Esophagus muscularis mucosa (tissue), 4 donors: ENCODE measurements at regions not wholly inside any gene's neighbourhood (a gene's known extent, or its start where the extent isn't known, plus 50 kb on each side); places are given as distances from the start of the nearest gene placed in this dataset.

Experiments used
- DNase-seq: peaks from one replicate; pipeline ENCODE4 v3.0.0-alpha.2; 2017; ENCODE audit errors: extremely low spot score
- H3K27ac ChIP-seq, 4 donors: fragments of 200-600 bp; sonication (generic); replicated peaks in 1 of 4; 1 replicate in 3 of 4; 2 replicates in 1 of 4; pipeline ENCODE4 v1.5.1; 2016 to 2019; ENCODE audit warnings: mild to moderate bottlenecking in 1 of 4
- H3K27me3 ChIP-seq, 4 donors: fragments of 200-600 bp; sonication (generic); one replicate each; pipeline versions ENCODE4 v1.5.1 to v1.6.0; 2016 to 2019
- H3K36me3 ChIP-seq, 4 donors: fragments of 200-600 bp; sonication (generic); one replicate each; pipeline ENCODE4 v1.5.1; 2016 to 2019
- H3K4me1 ChIP-seq, 4 donors: fragments of 200-600 bp; sonication (generic); one replicate each; pipeline ENCODE4 v1.5.1; 2016 to 2019
- H3K4me3 ChIP-seq, 4 donors: fragments of 200-600 bp; sonication (generic); 1 replicate in 2 of 4; 2 replicates in 2 of 4; pipeline ENCODE4 v1.5.1; 2016 to 2019; ENCODE audit warnings: mild to moderate bottlenecking in 4 of 4, moderate library complexity in 1 of 4
- H3K9me3 ChIP-seq, 4 donors: fragments of 200-600 bp; sonication (generic); 1 replicate in 3 of 4; 2 replicates in 1 of 4; pipeline ENCODE4 v1.5.1; 2016 to 2019
- CTCF ChIP-seq, 3 experiments: fragments of 200-600 bp in 2 of 3; fragments of 450-650 bp in 1 of 3; sonication (generic) in 2 of 3; IDR thresholded peaks; one replicate each; pipeline ENCODE4 v1.5.1; 2017 to 2019; ENCODE audit warnings: antibody characterized with exemption in 3 of 3, mild to moderate bottlenecking in 2 of 3, moderate library complexity in 1 of 3
- EP300 ChIP-seq: sonication (generic); formaldehyde crosslinking; IDR thresholded peaks from one replicate; pipeline ENCODE4 v1.6.1; 2017; ENCODE audit warnings: antibody characterized with exemption
- POLR2A ChIP-seq: fragments of 450-650 bp; IDR thresholded peaks from one replicate; pipeline ENCODE4 v1.6.1; 2017; ENCODE audit warnings: antibody characterized with exemption, moderate library complexity, mild to moderate bottlenecking, low read depth
- POLR2AphosphoS5 ChIP-seq, 2 donors: sonication (generic); formaldehyde crosslinking; IDR thresholded peaks; one replicate each; pipeline ENCODE4 v1.6.1; 2017; ENCODE audit warnings: antibody characterized with exemption in 2 of 2
- WGBS: methylation state at CpG from one replicate; pipeline ENCODE4 v1.1.5; 2018; 5-methylcytosine and 5-hydroxymethylcytosine counted together
- intact Hi-C: fragments of 100-400 bp; cut with DNase I; formaldehyde crosslinking; loops from one replicate; pipeline ENCODE4 v1.15.1; 2023

- DNase-seq, result no peak
- Histone ChIP-seq H3K27me3 (no peaks in the 10 kb centered on the region), H3K4me3 (no peak overlapping the region), H3K27ac (no peak overlapping the region), H3K9me3 (no peaks in the 10 kb centered on the region), H3K36me3 (no peaks in the 10 kb centered on the region), H3K4me1 (no peaks in the 10 kb centered on the region)
- TF ChIP-seq EP300 (no peak), POLR2AphosphoS5 (IDR thresholded peaks at IDR 0.05) (no peak), POLR2A (no peak), CTCF (IDR thresholded peaks at IDR 0.05) (no peak)
- intact Hi-C loops, result no loop called here
These were observed 194.2 kb upstream of the NT5E start for GRCh38 chr6:85255661-85256060.

- no peaks in the 10 kb centered on the region for H3K4me1 ChIP-seq
- no peaks in the 10 kb centered on the region for H3K27me3 ChIP-seq
- intact Hi-C loops, result no loop called here
- H3K9me3 ChIP-seq, result peaks cover 0 to 4% (median 0%) of the 10 kb centered on the region in 4 donors
- no peak for TF ChIP-seq EP300
- no peak for TF ChIP-seq POLR2A
- no peak overlapping the region for H3K27ac ChIP-seq
- no peaks in the 10 kb centered on the region for H3K36me3 ChIP-seq
- H3K4me3 ChIP-seq, result no peak overlapping the region
- DNase-seq, result no peak
- 25% methylated on average over 2 of the region's 2 CpGs for WGBS
These were observed 197.3 kb upstream of the NT5E start for GRCh38 chr6:85252552-85252951.

- no peak overlapping the region for H3K27ac ChIP-seq
- intact Hi-C loops, result no loop called here
- peaks cover 0 to 4% (median 0%) of the 10 kb centered on the region in 4 donors for H3K9me3 ChIP-seq
- no peak for DNase-seq
- H3K4me3 ChIP-seq, result no peak overlapping the region
- no peaks in the 10 kb centered on the region for H3K27me3 ChIP-seq
- H3K4me1 ChIP-seq, result no peaks in the 10 kb centered on the region
- no peaks in the 10 kb centered on the region for H3K36me3 ChIP-seq
- WGBS, result 64% methylated on average over 2 of the region's 2 CpGs
- TF ChIP-seq POLR2AphosphoS5 (IDR thresholded peaks at IDR 0.05), result no peak
- TF ChIP-seq CTCF (IDR thresholded peaks at IDR 0.05), result no peak
- TF ChIP-seq POLR2A, result no peak
- no peak for TF ChIP-seq EP300
These were observed 197.8 kb upstream of the NT5E start for GRCh38 chr6:85252085-85252484.

GRCh38 chr6:85251300-85251699, 198.6 kb upstream of the NT5E start:
- Histone ChIP-seq H3K9me3 (peaks cover 0 to 4% (median 0%) of the 10 kb centered on the region in 4 donors), H3K27me3 (no peaks in the 10 kb centered on the region), H3K4me1 (no peaks in the 10 kb centered on the region), H3K4me3 (no peak overlapping the region), H3K36me3 (no peaks in the 10 kb centered on the region), H3K27ac (no peak overlapping the region)
- intact Hi-C loops, result no loop called here
- TF ChIP-seq EP300, result no peak
- TF ChIP-seq POLR2AphosphoS5 (IDR thresholded peaks at IDR 0.05), result no peak
- no peak for TF ChIP-seq CTCF (IDR thresholded peaks at IDR 0.05)
- TF ChIP-seq POLR2A, result no peak
- WGBS, result 66% methylated on average over 1 of the region's 1 CpG
- DNase-seq, result no peak

- Histone ChIP-seq H3K4me1 (no peaks in the 10 kb centered on the region), H3K9me3 (peaks cover 0 to 4% (median 0%) of the 10 kb centered on the region in 4 donors), H3K4me3 (no peak overlapping the region), H3K36me3 (no peaks in the 10 kb centered on the region), H3K27me3 (no peaks in the 10 kb centered on the region), H3K27ac (no peak overlapping the region)
- no peak for DNase-seq
- no peak for TF ChIP-seq CTCF (IDR thresholded peaks at IDR 0.05)
- TF ChIP-seq EP300, result no peak
- TF ChIP-seq POLR2A, result no peak
- TF ChIP-seq POLR2AphosphoS5 (IDR thresholded peaks at IDR 0.05), result no peak
- intact Hi-C loops, result no loop called here
- WGBS, result 73% methylated on average over 5 of the region's 5 CpGs
These were observed 199.2 kb upstream of the NT5E start for GRCh38 chr6:85250586-85251220.
